H9 (cell line): ENCODE measurements at regions not wholly inside any gene's neighbourhood (a gene's known extent, or its start where the extent isn't known, plus 50 kb on each side); places are given as distances from the start of the nearest gene placed in this dataset.

Source experiments
- DNase-seq: peaks from one replicate; pipeline ENCODE4 v3.0.0-alpha.2; 2017
- H2AFZ ChIP-seq: one replicate; pipeline ENCODE4 v1.6.1; 2013; ENCODE audit warnings: mild to moderate bottlenecking, low read length, control low read depth, moderate library complexity
- H2AK5ac ChIP-seq: 2 replicates; pipeline ENCODE4 v1.6.1; 2013; ENCODE audit warnings: low read length, control low read depth, mixed read lengths; ENCODE audit not compliant: insufficient read length
- H2BK120ac ChIP-seq: one replicate; pipeline ENCODE4 v1.6.1; 2013; ENCODE audit warnings: low read depth, mild to moderate bottlenecking, low read length, control low read depth, inconsistent platforms; ENCODE audit not compliant: poor library complexity, severe bottlenecking
- H2BK12ac ChIP-seq: 2 replicates; pipeline ENCODE4 v1.6.1; 2013; ENCODE audit warnings: low read length, control low read depth, mixed read lengths, low read depth; ENCODE audit not compliant: insufficient read length
- H2BK15ac ChIP-seq: 2 replicates; pipeline ENCODE4 v1.6.1; 2013; ENCODE audit warnings: low read depth, low read length, control low read depth
- H2BK20ac ChIP-seq: one replicate; pipeline ENCODE4 v1.6.1; 2013; ENCODE audit warnings: low read depth, mild to moderate bottlenecking, low read length, control low read depth, inconsistent platforms; ENCODE audit not compliant: poor library complexity, severe bottlenecking
- H2BK5ac ChIP-seq: 2 replicates; pipeline ENCODE4 v1.6.1; 2013; ENCODE audit warnings: low read length, control low read depth, mixed read lengths; ENCODE audit not compliant: insufficient read length
- H3K14ac ChIP-seq: 2 replicates; pipeline ENCODE4 v1.6.1; 2013; ENCODE audit warnings: low read length, control low read depth; ENCODE audit not compliant: insufficient read depth
- H3K18ac ChIP-seq: 2 replicates; pipeline ENCODE4 v1.6.1; 2013; ENCODE audit warnings: low read depth, mild to moderate bottlenecking, mixed read lengths, low read length, control low read depth; ENCODE audit not compliant: insufficient read length
- H3K23ac ChIP-seq: 2 replicates; pipeline ENCODE4 v1.6.1; 2013; ENCODE audit warnings: low read length, control low read depth, mixed read lengths, low read depth; ENCODE audit not compliant: insufficient read length
- H3K23me2 ChIP-seq: 2 replicates; pipeline ENCODE4 v1.6.1; 2013; ENCODE audit warnings: low read depth, mild to moderate bottlenecking, mixed read lengths, low read length, control low read depth; ENCODE audit not compliant: insufficient read length, poor library complexity, severe bottlenecking
- H3K27ac ChIP-seq: 2 replicates; pipeline ENCODE4 v1.5.1; 2013; ENCODE audit warnings: low read length, control low read depth, mixed read lengths, low read depth; ENCODE audit not compliant: insufficient read length
- H3K27me3 ChIP-seq: 2 replicates; pipeline ENCODE4 v1.6.1; 2013; ENCODE audit warnings: low read length, control low read depth, inconsistent platforms; ENCODE audit not compliant: insufficient read depth
- H3K4ac ChIP-seq: 2 replicates; pipeline ENCODE4 v1.6.1; 2013; ENCODE audit warnings: low read depth, mild to moderate bottlenecking, control low read depth, inconsistent platforms, low read length, moderate library complexity
- H3K4me1 ChIP-seq: 2 replicates; pipeline ENCODE4 v1.6.1; 2013; ENCODE audit warnings: low read length, control low read depth, inconsistent platforms; ENCODE audit not compliant: insufficient read depth
- H3K4me2 ChIP-seq: 2 replicates; pipeline ENCODE4 v1.6.1; 2013; ENCODE audit warnings: low read length, control low read depth, mixed read lengths; ENCODE audit not compliant: insufficient read length, insufficient read depth
- H3K56ac ChIP-seq: 2 replicates; pipeline ENCODE4 v1.6.1; 2013; ENCODE audit warnings: low read depth, mild to moderate bottlenecking, mixed read lengths, low read length, control low read depth; ENCODE audit not compliant: insufficient read length
- H3K79me1 ChIP-seq: 2 replicates; pipeline ENCODE4 v1.6.1; 2013; ENCODE audit warnings: low read depth, mild to moderate bottlenecking, moderate library complexity, low read length, control low read depth, inconsistent platforms; ENCODE audit not compliant: insufficient read depth, poor library complexity, severe bottlenecking
- H3K79me2 ChIP-seq: 2 replicates; pipeline ENCODE4 v1.6.1; 2013; ENCODE audit warnings: low read length, control low read depth, inconsistent platforms; ENCODE audit not compliant: insufficient read depth
- H3K9ac ChIP-seq: 2 replicates; pipeline ENCODE4 v1.6.1; 2013; ENCODE audit warnings: low read length, control low read depth, mixed read lengths; ENCODE audit not compliant: insufficient read length; ENCODE audit errors: extremely low read depth
- H3K9me3 ChIP-seq: one replicate; pipeline ENCODE4 v1.6.1; 2013; ENCODE audit warnings: low read depth, low read length, inconsistent platforms; ENCODE audit not compliant: control insufficient read depth
- H3T11ph ChIP-seq: one replicate; pipeline ENCODE4 v1.6.1; 2013; ENCODE audit warnings: mild to moderate bottlenecking, low read length, control low read depth, inconsistent platforms
- H4K20me1 ChIP-seq: one replicate; pipeline ENCODE4 v1.6.1; 2013; ENCODE audit not compliant: control insufficient read depth, insufficient read length, insufficient read depth
- H4K5ac ChIP-seq: 2 replicates; pipeline ENCODE4 v1.6.1; 2013; ENCODE audit warnings: low read depth, mild to moderate bottlenecking, mixed read lengths, low read length, control low read depth; ENCODE audit not compliant: insufficient read length
- H4K8ac ChIP-seq: replicated peaks from 2 replicates; pipeline ENCODE4 v1.6.1; 2013; ENCODE audit warnings: low read length, control low read depth, mixed read lengths, low read depth; ENCODE audit not compliant: insufficient read length
- H4K91ac ChIP-seq: 2 replicates; pipeline ENCODE4 v1.6.1; 2013; ENCODE audit warnings: low read depth, mild to moderate bottlenecking, moderate library complexity, mixed read lengths, low read length, control low read depth; ENCODE audit not compliant: insufficient read length
- H3K27ac Mint-ChIP-seq, 3 experiments: 2 replicates in 2 of 3; 3 replicates in 1 of 3; pipeline ENCODE4 v1.8.0; 2020 to 2021; ENCODE audit warnings: mixed read lengths in 3 of 3, mild to moderate bottlenecking in 1 of 3, moderate library complexity in 1 of 3
- H3K27me3 Mint-ChIP-seq: 2 replicates; pipeline ENCODE4 v1.8.0; 2021; ENCODE audit warnings: low read depth, mild to moderate bottlenecking, moderate library complexity, mixed read lengths
- H3K36me3 Mint-ChIP-seq, 3 experiments: 2 replicates in 2 of 3; 3 replicates in 1 of 3; pipeline ENCODE4 v1.8.0; 2020 to 2021; ENCODE audit warnings: low read depth in 3 of 3, mixed read lengths in 3 of 3; ENCODE audit not compliant: insufficient read depth in 1 of 3
- H3K4me1 Mint-ChIP-seq, 2 experiments: 2 replicates each; pipeline ENCODE4 v1.8.0; 2020; ENCODE audit warnings: mixed read lengths in 2 of 2
- H3K4me3 Mint-ChIP-seq, 2 experiments: 2 replicates in 1 of 2; 3 replicates in 1 of 2; pipeline ENCODE4 v1.8.0; 2020 to 2021; ENCODE audit warnings: mild to moderate bottlenecking in 2 of 2, mixed read lengths in 2 of 2, moderate library complexity in 1 of 2
- H3K9me3 Mint-ChIP-seq, 2 experiments: 2 replicates in 1 of 2; 3 replicates in 1 of 2; pipeline ENCODE4 v1.8.0; 2020; ENCODE audit warnings: mild to moderate bottlenecking in 2 of 2, mixed read lengths in 2 of 2, moderate library complexity in 1 of 2
- CTCF ChIP-seq: fragments of 200-600 bp; sonication (generic); conservative IDR thresholded peaks from 3 replicates; pipeline ENCODE4 v1.8.0; 2021; ENCODE audit warnings: antibody characterized with exemption, mild to moderate bottlenecking
- WGBS: extraction: QIAGEN DNeasy Blood & Tissue Kit; methylation state at CpG from one replicate; pipeline ENCODE4 v1.1.7; 2013; ENCODE audit warnings: missing lambda C conversion rate, low lambda C conversion rate, mixed read lengths; ENCODE audit not compliant: insufficient read length; ENCODE audit errors: extremely low coverage; 5-methylcytosine and 5-hydroxymethylcytosine counted together

DNA sequence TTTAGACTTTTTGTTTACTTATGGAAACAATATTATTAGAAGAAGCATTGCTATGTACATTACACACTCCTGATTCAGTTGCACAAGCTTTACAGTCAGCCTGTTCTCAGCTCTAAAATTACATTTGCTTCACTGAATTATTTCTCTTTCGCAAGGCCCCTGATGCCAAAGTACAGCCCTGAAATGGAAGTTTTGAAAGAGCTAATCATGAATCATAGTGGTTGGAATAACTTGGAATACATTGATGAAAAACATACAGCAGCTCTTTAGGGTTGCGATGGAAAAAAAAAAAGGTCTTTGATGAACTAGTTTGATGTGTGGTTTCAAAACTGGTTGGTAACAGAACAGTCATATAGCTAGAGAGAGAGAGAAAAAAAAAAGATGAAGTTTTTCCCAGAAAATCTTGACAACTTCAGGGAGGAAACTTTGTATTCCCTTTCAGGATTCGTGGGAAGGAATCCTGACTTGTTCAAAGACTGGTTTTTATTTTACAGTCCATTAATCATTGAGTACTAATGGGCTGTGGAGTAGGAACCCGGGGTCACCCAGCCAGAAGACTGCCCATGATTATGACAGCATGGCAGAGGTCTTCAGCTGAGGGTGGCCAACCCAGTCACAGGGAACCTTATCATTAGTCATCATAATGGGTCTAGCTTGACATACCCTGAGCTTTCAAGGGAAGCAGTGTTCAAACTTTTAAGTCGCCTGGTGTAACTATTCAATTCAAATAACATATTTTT, 460.1 kb downstream of the NAV3 start:
- Histone ChIP-seq H3T11ph (no peak overlapping the region), H3K56ac (no peak overlapping the region), H3K4ac (no peak overlapping the region), H3K4me2 (no peak overlapping the region), H2AFZ (no peak overlapping the region), H4K20me1 (no peaks in the 10 kb centered on the region), H4K91ac (no peak overlapping the region), H3K79me1 (no peaks in the 10 kb centered on the region), H2BK15ac (no peak overlapping the region), H3K18ac (no peak overlapping the region), H4K8ac (no peak overlapping the region), H3K14ac (no peak overlapping the region), H2BK20ac (no peak overlapping the region), H3K79me2 (no peaks in the 10 kb centered on the region), H3K27ac (no peak overlapping the region), H2BK120ac (no peak overlapping the region), H3K23ac (no peak overlapping the region), H3K9ac (no peak overlapping the region), H3K27me3 (no peaks in the 10 kb centered on the region), H4K5ac (no peak overlapping the region), H3K9me3 (no peaks in the 10 kb centered on the region), H3K4me1 (no peaks in the 10 kb centered on the region), H2BK12ac (no peak overlapping the region), H2AK5ac (no peak overlapping the region), H2BK5ac (no peak overlapping the region), H3K23me2 (no peaks in the 10 kb centered on the region)
- Mint-ChIP-seq H3K9me3 (no peaks in the 10 kb centered on the region), H3K27ac (no peak overlapping the region), H3K4me1 (0 out of 4 replicates have a peak, but pooled peaks cover 0 to 6% of the 10 kb centered on the region in 2 experiments), H3K36me3 (no peaks in the 10 kb centered on the region), H3K4me3 (no peak overlapping the region), H3K27me3 (no peaks in the 10 kb centered on the region)
- no peak for TF ChIP-seq CTCF
- no CpG with 5 or more reads among the region's 5 CpGs for WGBS
- DNase-seq: no peak
